ENCODE measurements at regions not wholly inside any gene's neighbourhood (a gene's known extent, or its start where the extent isn't known, plus 50 kb on each side); places are given as distances from the start of the nearest gene placed in this dataset.

DNA sequence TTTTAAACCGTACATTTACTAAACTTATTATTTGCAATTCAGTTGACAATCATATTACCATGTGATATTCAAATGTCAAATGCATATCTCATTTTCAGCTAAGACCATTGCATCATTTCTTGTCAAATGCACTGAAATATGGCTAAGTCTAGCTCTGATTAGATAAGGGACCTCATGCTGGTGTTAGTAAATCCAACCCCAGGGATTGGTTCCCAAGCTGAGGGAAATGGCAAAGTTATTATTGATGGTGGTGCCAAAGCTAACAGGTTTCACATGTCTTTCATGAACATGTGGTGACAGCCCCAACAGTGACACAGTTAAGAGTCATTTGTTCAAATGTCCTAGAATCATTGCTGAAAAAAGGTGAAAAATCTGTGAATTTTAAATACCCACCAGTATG lies 641.1 kb downstream of the MECOM start:
- DNase-seq (ENCODE audit: low read depth, low spot score): no peak
- Histone ChIP-seq H3K27ac (ENCODE audit: low read depth, low read length) (no peak overlapping the region), H3K9me2 (ENCODE audit: insufficient read depth) (no peaks in the 10 kb centered on the region), H3K4me2 (ENCODE audit: low read length) (no peak overlapping the region), H3K79me2 (ENCODE audit: insufficient read depth, low read length) (no peaks in the 10 kb centered on the region), H2AFZ (ENCODE audit: low read depth, low read length, poor library complexity, severe bottlenecking) (no peak overlapping the region), H3K4me3 (replicated peaks in 1 of 2; ENCODE audit: low read depth in 1 of 2, low read length in 2 of 2) (no peak overlapping the region), H3K36me3 (ENCODE audit: control insufficient read depth in 1 of 2, insufficient read depth in 2 of 2, low read length in 2 of 2) (no peaks in the 10 kb centered on the region), H3K9me3 (ENCODE audit: control insufficient read depth in 1 of 2, insufficient read depth in 1 of 2, low read depth in 1 of 2, low read length in 2 of 2) (no peaks in the 10 kb centered on the region), H3K27me3 (ENCODE audit: insufficient read depth, low read length) (no peaks in the 10 kb centered on the region), H3K9ac (ENCODE audit: low read length) (no peak overlapping the region), H4K20me1 (ENCODE audit: insufficient read depth) (no peaks in the 10 kb centered on the region), H3K4me1 (ENCODE audit: control insufficient read depth in 1 of 2, insufficient read depth in 2 of 2, low read length in 2 of 2) (peaks cover 0 to 11% of the 10 kb centered on the region in 2 experiments; a peak in 2 of 4 replicates)
- ATAC-seq: no peak
- CTCF ChIA-PET: no interaction called here
- intact Hi-C loops (cut with micrococcal nuclease): no loop called here
- POLR2A ChIA-PET: interaction anchor here (1.1 kb wide), 1 partner anchor 33 kb away, joined by 3 read pairs; no protein-coding TSS in a partner anchor
- BruUV-seq (replicated peaks): no TSS peak
- TF ChIP-seq, protein P1, sequence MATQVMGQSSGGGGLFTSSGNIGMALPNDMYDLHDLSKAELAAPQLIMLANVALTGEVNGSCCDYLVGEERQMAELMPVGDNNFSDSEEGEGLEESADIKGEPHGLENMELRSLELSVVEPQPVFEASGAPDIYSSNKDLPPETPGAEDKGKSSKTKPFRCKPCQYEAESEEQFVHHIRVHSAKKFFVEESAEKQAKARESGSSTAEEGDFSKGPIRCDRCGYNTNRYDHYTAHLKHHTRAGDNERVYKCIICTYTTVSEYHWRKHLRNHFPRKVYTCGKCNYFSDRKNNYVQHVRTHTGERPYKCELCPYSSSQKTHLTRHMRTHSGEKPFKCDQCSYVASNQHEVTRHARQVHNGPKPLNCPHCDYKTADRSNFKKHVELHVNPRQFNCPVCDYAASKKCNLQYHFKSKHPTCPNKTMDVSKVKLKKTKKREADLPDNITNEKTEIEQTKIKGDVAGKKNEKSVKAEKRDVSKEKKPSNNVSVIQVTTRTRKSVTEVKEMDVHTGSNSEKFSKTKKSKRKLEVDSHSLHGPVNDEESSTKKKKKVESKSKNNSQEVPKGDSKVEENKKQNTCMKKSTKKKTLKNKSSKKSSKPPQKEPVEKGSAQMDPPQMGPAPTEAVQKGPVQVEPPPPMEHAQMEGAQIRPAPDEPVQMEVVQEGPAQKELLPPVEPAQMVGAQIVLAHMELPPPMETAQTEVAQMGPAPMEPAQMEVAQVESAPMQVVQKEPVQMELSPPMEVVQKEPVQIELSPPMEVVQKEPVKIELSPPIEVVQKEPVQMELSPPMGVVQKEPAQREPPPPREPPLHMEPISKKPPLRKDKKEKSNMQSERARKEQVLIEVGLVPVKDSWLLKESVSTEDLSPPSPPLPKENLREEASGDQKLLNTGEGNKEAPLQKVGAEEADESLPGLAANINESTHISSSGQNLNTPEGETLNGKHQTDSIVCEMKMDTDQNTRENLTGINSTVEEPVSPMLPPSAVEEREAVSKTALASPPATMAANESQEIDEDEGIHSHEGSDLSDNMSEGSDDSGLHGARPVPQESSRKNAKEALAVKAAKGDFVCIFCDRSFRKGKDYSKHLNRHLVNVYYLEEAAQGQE (IDR thresholded peaks at IDR 0.05; ENCODE audit: low read depth): no peak
- TF ChIP-seq EZH2 (IDR thresholded peaks at IDR 0.05): no peak
- no peak for TF ChIP-seq POLR2A (IDR thresholded peaks at IDR 0.05; ENCODE audit: borderline replicate concordance, extremely low read depth, insufficient read depth, insufficient read length)
- no peak for TF ChIP-seq YY1 (IDR thresholded peaks at IDR 0.05; ENCODE audit: extremely low read depth, insufficient replicate concordance, low read depth, low read length)
- TF ChIP-seq, protein P2, sequence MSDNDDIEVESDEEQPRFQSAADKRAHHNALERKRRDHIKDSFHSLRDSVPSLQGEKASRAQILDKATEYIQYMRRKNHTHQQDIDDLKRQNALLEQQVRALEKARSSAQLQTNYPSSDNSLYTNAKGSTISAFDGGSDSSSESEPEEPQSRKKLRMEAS (IDR thresholded peaks at IDR 0.05): no peak
- TF ChIP-seq, protein P3, sequence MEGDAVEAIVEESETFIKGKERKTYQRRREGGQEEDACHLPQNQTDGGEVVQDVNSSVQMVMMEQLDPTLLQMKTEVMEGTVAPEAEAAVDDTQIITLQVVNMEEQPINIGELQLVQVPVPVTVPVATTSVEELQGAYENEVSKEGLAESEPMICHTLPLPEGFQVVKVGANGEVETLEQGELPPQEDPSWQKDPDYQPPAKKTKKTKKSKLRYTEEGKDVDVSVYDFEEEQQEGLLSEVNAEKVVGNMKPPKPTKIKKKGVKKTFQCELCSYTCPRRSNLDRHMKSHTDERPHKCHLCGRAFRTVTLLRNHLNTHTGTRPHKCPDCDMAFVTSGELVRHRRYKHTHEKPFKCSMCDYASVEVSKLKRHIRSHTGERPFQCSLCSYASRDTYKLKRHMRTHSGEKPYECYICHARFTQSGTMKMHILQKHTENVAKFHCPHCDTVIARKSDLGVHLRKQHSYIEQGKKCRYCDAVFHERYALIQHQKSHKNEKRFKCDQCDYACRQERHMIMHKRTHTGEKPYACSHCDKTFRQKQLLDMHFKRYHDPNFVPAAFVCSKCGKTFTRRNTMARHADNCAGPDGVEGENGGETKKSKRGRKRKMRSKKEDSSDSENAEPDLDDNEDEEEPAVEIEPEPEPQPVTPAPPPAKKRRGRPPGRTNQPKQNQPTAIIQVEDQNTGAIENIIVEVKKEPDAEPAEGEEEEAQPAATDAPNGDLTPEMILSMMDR (IDR thresholded peaks at IDR 0.05 in 2 of 3, conservative IDR thresholded peaks at IDR 0.05 in 1 of 3; ENCODE audit: borderline replicate concordance in 1 of 3, insufficient read depth in 1 of 3, low read depth in 2 of 3, low read length in 2 of 3): no peak
- TF ChIP-seq CBX3 (IDR thresholded peaks at IDR 0.05; ENCODE audit: low read depth): no peak
- no peak for TF ChIP-seq JUND (IDR thresholded peaks at IDR 0.05)
- RAD21 ChIA-PET (ENCODE audit: low non-redundant PET in 1 of 2, low total read pairs in 2 of 2, uncharacterized antibody in 2 of 2, unreplicated experiment in 2 of 2): no interaction called here
